Tibial nerve (tissue), 3 donors: ENCODE measurements at regions not wholly inside any gene's neighbourhood (a gene's known extent, or its start where the extent isn't known, plus 50 kb on each side); places are given as distances from the start of the nearest gene placed in this dataset.

Source experiments
- EP300 ChIP-seq, 2 donors: sonication (generic); formaldehyde crosslinking; IDR thresholded peaks; one replicate each; pipeline ENCODE4 v1.6.1; 2017; ENCODE audit warnings: antibody characterized with exemption in 2 of 2, mild to moderate bottlenecking in 1 of 2
- POLR2A ChIP-seq, 2 donors: fragments of 450-650 bp; IDR thresholded peaks; one replicate each; pipeline ENCODE4 v1.6.1; 2017; ENCODE audit warnings: antibody characterized with exemption in 2 of 2, mild to moderate bottlenecking in 2 of 2, moderate library complexity in 2 of 2

- TF ChIP-seq POLR2A (IDR thresholded peaks at IDR 0.05) (no peak), EP300 (IDR thresholded peaks at IDR 0.05) (no peak)
Observed at GRCh38 chr17:72365857-72366414, 245.1 kb downstream of the SOX9 start.
